ENCODE measurements at regions not wholly inside any gene's neighbourhood (a gene's known extent, or its start where the extent isn't known, plus 50 kb on each side); places are given as distances from the start of the nearest gene placed in this dataset.

DNA sequence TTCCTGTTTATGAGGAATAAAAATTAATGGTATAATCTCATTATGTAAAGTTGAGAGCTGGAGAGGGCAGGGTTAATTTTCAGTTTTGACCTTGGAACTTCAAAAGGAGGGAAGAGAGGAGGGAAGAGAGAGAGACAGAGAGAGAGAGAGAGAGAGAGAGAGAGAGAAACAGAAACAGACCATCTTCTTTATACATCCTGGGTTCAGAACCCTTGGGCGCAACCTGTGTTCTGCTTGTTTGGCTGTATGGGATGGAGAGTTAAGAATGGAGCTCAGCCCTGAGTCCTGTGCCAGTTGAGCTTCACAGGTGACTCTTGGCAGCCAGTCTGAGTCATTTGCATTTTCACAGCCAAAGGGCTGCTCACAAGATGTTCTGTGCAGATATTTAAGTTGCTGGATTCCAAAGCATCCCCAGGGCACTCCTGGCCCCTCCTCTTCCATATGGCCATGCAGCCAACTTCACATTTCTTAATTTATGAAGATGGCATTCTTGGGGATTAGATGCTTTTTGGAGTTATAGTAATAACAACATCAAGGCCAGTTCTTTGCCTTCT lies 143.5 kb downstream of the CARTPT start:
- Histone ChIP-seq H2BK5ac (ENCODE audit: low read depth, low read length, poor library complexity, severe bottlenecking) (no peak overlapping the region), H3K9me3 (ENCODE audit: control insufficient read depth, insufficient read depth, low read length) (peaks cover 3% of the 10 kb centered on the region), H3K27ac (ENCODE audit: insufficient read depth, low read length) (no peak overlapping the region), H3K14ac (replicated peaks; ENCODE audit: low read depth, low read length) (no peak overlapping the region), H3K27me3 (ENCODE audit: control insufficient read depth, insufficient read depth, low read length) (peaks cover 25% of the 10 kb centered on the region), H2AK9ac (replicated peaks; ENCODE audit: low read depth, low read length, poor library complexity) (no peak overlapping the region), H3K23ac (ENCODE audit: low read depth, low read length) (no peak overlapping the region), H3K18ac (ENCODE audit: low read depth, low read length) (no peak overlapping the region), H2BK20ac (ENCODE audit: low read depth, low read length) (no peak overlapping the region), H3K4me3 (ENCODE audit: insufficient read depth, low read depth, low read length) (no peak overlapping the region), H4K20me1 (ENCODE audit: insufficient read depth, low read length) (no peaks in the 10 kb centered on the region), H4K5ac (ENCODE audit: low read depth, low read length) (no peak overlapping the region), H3K79me1 (ENCODE audit: low read depth in 1 of 2, low read length in 2 of 2) (no peaks in the 10 kb centered on the region), H4K91ac (ENCODE audit: insufficient read depth, low read depth, low read length) (no peak overlapping the region), H3K36me3 (ENCODE audit: control insufficient read depth, insufficient read depth, low read length) (no peaks in the 10 kb centered on the region), H3K4ac (ENCODE audit: low read depth, low read length) (no peak overlapping the region), H3K4me1 (ENCODE audit: control insufficient read depth, insufficient read depth, low read length) (peaks cover 4% of the 10 kb centered on the region; the same call in 1 of the 2 replicates), H2BK120ac (ENCODE audit: low read depth, low read length) (no peak overlapping the region), H2AFZ (replicated peaks; ENCODE audit: low read length, poor library complexity) (no peak overlapping the region), H3K9me1 (ENCODE audit: insufficient read depth, low read length) (0 out of 2 replicates have a peak, but pooled peaks cover 4% of the 10 kb centered on the region), H4K8ac (ENCODE audit: low read depth in 2 of 2, low read length in 2 of 2) (no peak overlapping the region), H3K4me2 (ENCODE audit: low read depth, low read length) (no peak overlapping the region), H2BK15ac (ENCODE audit: low read depth, low read length) (no peak overlapping the region), H2AK5ac (ENCODE audit: low read depth, low read length) (no peak overlapping the region), H3K56ac (ENCODE audit: extremely low read depth, insufficient read depth, low read length) (no peak overlapping the region), H3K9ac (ENCODE audit: low read depth, low read length) (no peak overlapping the region)
- BruUV-seq (replicated peaks): no TSS peak
- DNase-seq (no peak), ATAC-seq (ENCODE audit: low read depth) (no peak)
- TF ChIP-seq MAZ (IDR thresholded peaks at IDR 0.05; ENCODE audit: borderline replicate concordance, low read depth, low read length) (no peak), NFE2L2 (IDR thresholded peaks at IDR 0.05; ENCODE audit: low read depth, low read length) (no peak), POLR2A (IDR thresholded peaks at IDR 0.05; ENCODE audit: low read depth, low read length) (no peak)
- WGBS, 2 experiments (ENCODE audit: extremely low coverage in 2 of 2, insufficient read length in 1 of 2): no CpG with 5 or more reads among the region's 1 CpG
- in situ Hi-C loops (cut with MboI; ENCODE audit: low sequenced_read_pairs) (no loop called here), dilution Hi-C loops (cut with HindIII; ENCODE audit: low sequenced_read_pairs, unreplicated experiment) (no loop called here), intact Hi-C loops (cut with micrococcal nuclease) (no loop called here)
- ChIA-PET POLR2A (ENCODE audit: unreplicated experiment) (no interaction called here), CTCF (interaction anchor here (1.4 kb wide), 1 partner anchor 18 kb away, joined by 3 read pairs; no protein-coding TSS in a partner anchor)

Measured in IMR-90 (cell line).